SK-N-SH (cell line): ENCODE measurements at regions not wholly inside any gene's neighbourhood (a gene's known extent, or its start where the extent isn't known, plus 50 kb on each side); places are given as distances from the start of the nearest gene placed in this dataset.

ENCODE experiments used
- CTCF ChIA-PET: fragments of 300-600, 350-600 bp; formaldehyde crosslinking; extraction: SDS; loops from one replicate; lab custom pipeline; 2021; lab: Yijun Ruan, JAX
- POLR2A ChIA-PET: fragments of 350-600 bp; sonication (Branson Sonifier 250); formaldehyde crosslinking; extraction: SDS; loops from one replicate; lab custom pipeline; 2020; ENCODE audit warnings: antibody characterized with exemption, inconsistent platforms; lab: Yijun Ruan, JAX
- DNase-seq: peaks from one replicate; pipeline ENCODE4 v3.0.0; 2012
- H2AFZ ChIP-seq: fragments of 200-600 bp; sonication (generic); 2 replicates; pipeline ENCODE4 v1.8.1; 2016; ENCODE audit warnings: antibody characterized with exemption, mild to moderate bottlenecking, low read depth
- H3F3A ChIP-seq: fragments of 200-600 bp; sonication (generic); replicated peaks from 2 replicates; pipeline ENCODE3; 2016; ENCODE audit warnings: antibody characterized with exemption, mild to moderate bottlenecking; ENCODE audit not compliant: insufficient read depth
- H3K27ac ChIP-seq, 2 experiments: fragments of 200-500 bp in 1 of 2; fragments of 200-600 bp in 1 of 2; sonication (Bioruptor generic) in 1 of 2; sonication (generic), shearing (Covaris generic) in 1 of 2; 2 replicates each; pipeline versions ENCODE4 v1.5.1 to v1.6.1; 2014 to 2016; ENCODE audit warnings: low read depth in 2 of 2, inconsistent platforms in 1 of 2, low read length in 1 of 2, mild to moderate bottlenecking in 1 of 2, mixed read lengths in 1 of 2
- H3K27me3 ChIP-seq: fragments of 200-600 bp; sonication (generic), shearing (Covaris generic); 2 replicates; pipeline ENCODE4 v1.6.1; 2016; ENCODE audit warnings: mixed run types; ENCODE audit not compliant: insufficient read depth
- H3K36me3 ChIP-seq, 2 experiments: fragments of 200-500 bp in 1 of 2; fragments of 200-600 bp in 1 of 2; sonication (Bioruptor generic) in 1 of 2; sonication (generic) in 1 of 2; replicated peaks in 1 of 2; 2 replicates each; pipeline versions ENCODE3 to v1.5.1; 2014 to 2016; ENCODE audit warnings: low read length in 1 of 2, mild to moderate bottlenecking in 1 of 2; ENCODE audit not compliant: insufficient read depth in 2 of 2, control insufficient read depth in 1 of 2
- H3K4me1 ChIP-seq, 2 experiments: fragments of 200-500 bp in 1 of 2; fragments of 200-600 bp in 1 of 2; sonication (Bioruptor generic) in 1 of 2; sonication (generic), shearing (Covaris generic) in 1 of 2; 2 replicates each; pipeline versions ENCODE4 v1.5.1 to v1.6.1; 2014 to 2016; ENCODE audit warnings: low read depth in 1 of 2, low read length in 1 of 2, mixed run types in 1 of 2; ENCODE audit not compliant: insufficient read depth in 2 of 2, control insufficient read depth in 1 of 2
- H3K4me2 ChIP-seq: fragments of 200-600 bp; sonication (generic), shearing (Covaris generic); 2 replicates; pipeline ENCODE4 v1.6.1; 2017; ENCODE audit warnings: mixed run types
- H3K4me3 ChIP-seq, 2 experiments: fragments of 200-500 bp in 1 of 2; fragments of 200-600 bp in 1 of 2; sonication (Bioruptor generic) in 1 of 2; sonication (generic), shearing (Covaris generic) in 1 of 2; 2 replicates each; pipeline versions ENCODE4 v1.5.1 to v1.8.1; 2014 to 2016; ENCODE audit warnings: low read depth in 2 of 2, inconsistent platforms in 1 of 2, low read length in 1 of 2, mild to moderate bottlenecking in 1 of 2, mixed read lengths in 1 of 2, moderate library complexity in 1 of 2
- H3K79me2 ChIP-seq: fragments of 200-600 bp; sonication (generic); 2 replicates; pipeline ENCODE4 v1.8.1; 2017; ENCODE audit warnings: mild to moderate bottlenecking; ENCODE audit not compliant: insufficient read depth
- H3K9ac ChIP-seq: fragments of 200-600 bp; sonication (generic); 2 replicates; pipeline ENCODE4 v1.6.1; 2017; ENCODE audit warnings: mixed run types
- H3K9me2 ChIP-seq: fragments of 200-600 bp; sonication (generic); 2 replicates; pipeline ENCODE4 v1.6.1; 2017; ENCODE audit warnings: mixed run types
- H3K9me3 ChIP-seq: fragments of 200-600 bp; sonication (generic); 2 replicates; pipeline ENCODE4 v1.6.1; 2017; ENCODE audit warnings: mixed run types, mild to moderate bottlenecking, moderate library complexity
- H4K20me1 ChIP-seq: fragments of 200-600 bp; sonication (generic); 2 replicates; pipeline ENCODE4 v1.6.1; 2017; ENCODE audit warnings: mild to moderate bottlenecking, mixed run types; ENCODE audit not compliant: insufficient read depth
- CHD2 ChIP-seq: fragments of 150-350 bp; IDR thresholded peaks from 2 replicates; pipeline ENCODE4 v1.6.1; 2018; ENCODE audit warnings: low read length; ENCODE audit not compliant: partially characterized antibody
- ELF1 ChIP-seq: IDR thresholded peaks from 2 replicates; pipeline ENCODE4 v1.4.0; 2012
- EZH2phosphoT487 ChIP-seq: fragments of 200-600 bp; sonication (generic); IDR thresholded peaks from 2 replicates; pipeline ENCODE4 v1.6.1; 2017; ENCODE audit warnings: low read depth, mixed run types, mild to moderate bottlenecking, antibody characterized with exemption, moderate library complexity, borderline replicate concordance
- FOXM1 ChIP-seq: IDR thresholded peaks from 2 replicates; pipeline ENCODE4 v1.4.0; 2012; ENCODE audit warnings: low read depth, mild to moderate bottlenecking
- GABPA ChIP-seq: IDR thresholded peaks from 2 replicates; pipeline ENCODE4 v1.4.0; 2012; ENCODE audit warnings: low read depth, mild to moderate bottlenecking
- GATA2 ChIP-seq: sonication (generic); formaldehyde crosslinking; IDR thresholded peaks from 2 replicates; pipeline ENCODE4 v1.5.0; 2020; ENCODE audit warnings: mild to moderate bottlenecking, missing genetic modification reagents
- MEF2A ChIP-seq: IDR thresholded peaks from 2 replicates; pipeline ENCODE4 v1.4.0; 2012; ENCODE audit warnings: low read depth, borderline replicate concordance
- NFIC ChIP-seq: IDR thresholded peaks from 2 replicates; pipeline ENCODE4 v1.4.0; 2012; ENCODE audit warnings: borderline replicate concordance
- POLR2AphosphoS5 ChIP-seq: IDR thresholded peaks from 2 replicates; pipeline ENCODE4 v1.6.1; 2012; ENCODE audit warnings: low read depth, low read length
- RAD21 ChIP-seq: IDR thresholded peaks from 2 replicates; pipeline ENCODE4 v1.6.1; 2012; ENCODE audit warnings: mild to moderate bottlenecking, low read length
- RCOR1 ChIP-seq: fragments of 150-350 bp; IDR thresholded peaks from 2 replicates; pipeline ENCODE4 v1.6.1; 2017; ENCODE audit warnings: antibody characterized with exemption, low read length
- RFX5 ChIP-seq: IDR thresholded peaks from 2 replicates; pipeline ENCODE4 v1.6.1; 2012; ENCODE audit warnings: mild to moderate bottlenecking, improper control_type of control experiment, low read length
- SIN3A ChIP-seq: IDR thresholded peaks from 2 replicates; pipeline ENCODE4 v1.6.1; 2012; ENCODE audit warnings: low read depth, mild to moderate bottlenecking, low read length, moderate library complexity, borderline replicate concordance
- SMC3 ChIP-seq: IDR thresholded peaks from 2 replicates; pipeline ENCODE4 v1.6.1; 2012; ENCODE audit warnings: low read depth, low read length, improper control_type of control experiment
- TAF1 ChIP-seq: IDR thresholded peaks from 2 replicates; pipeline ENCODE4 v1.6.1; 2012; ENCODE audit warnings: low read depth, mild to moderate bottlenecking, low read length, moderate library complexity, borderline replicate concordance
- TCF12 ChIP-seq: IDR thresholded peaks from 2 replicates; pipeline ENCODE4 v1.4.0; 2012
- TEAD4 ChIP-seq: IDR thresholded peaks from 2 replicates; pipeline ENCODE4 v1.4.0; 2012; ENCODE audit warnings: mild to moderate bottlenecking, borderline replicate concordance; ENCODE audit not compliant: insufficient read depth
- ZBTB33 ChIP-seq: IDR thresholded peaks from 2 replicates; pipeline ENCODE4 v1.4.0; 2012; ENCODE audit warnings: low read depth, borderline replicate concordance
- WGBS: methylation state at CpG from one replicate; pipeline ENCODE4 v1.1.6; 2017; ENCODE audit warnings: low lambda C conversion rate; 5-methylcytosine and 5-hydroxymethylcytosine counted together
- TF ChIP-seq, protein P1 (sequence below): IDR thresholded peaks from 2 replicates; pipeline ENCODE4 v1.4.0; 2012; ENCODE audit warnings: low read depth
- TF ChIP-seq, protein P2 (sequence below): IDR thresholded peaks from 2 replicates; pipeline ENCODE4 v1.6.1; 2012; ENCODE audit warnings: mild to moderate bottlenecking, low read depth, low read length, moderate library complexity

- Histone ChIP-seq H3K27ac (no peak overlapping the region), H3K36me3 (no peaks in the 10 kb centered on the region), H4K20me1 (no peaks in the 10 kb centered on the region), H3K27me3 (no peaks in the 10 kb centered on the region), H3K4me2 (no peak overlapping the region), H3K4me3 (no peak overlapping the region), H3K9me3 (no peaks in the 10 kb centered on the region), H3F3A (peaks cover 1% of the 10 kb centered on the region), H3K79me2 (no peaks in the 10 kb centered on the region), H3K9me2 (no peaks in the 10 kb centered on the region), H2AFZ (no peak overlapping the region), H3K9ac (no peak overlapping the region), H3K4me1 (0 out of 4 replicates have a peak, but pooled peaks cover 0 to under 1% of the 10 kb centered on the region in 2 experiments)
- 94% methylated on average over 5 of the region's 5 CpGs for WGBS
- TF ChIP-seq EZH2phosphoT487 (no peak), TEAD4 (no peak), GATA2 (CRISPR knock-in tag) (no peak), TAF1 (no peak), RFX5 (no peak), FOXM1 (no peak), MEF2A (no peak)
- POLR2A ChIA-PET, result no interaction called here
- CTCF ChIA-PET, result interaction anchor here (1.1 kb wide), 1 partner anchor 468 kb away, joined by 3 read pairs; no protein-coding TSS in a partner anchor
- no peak for DNase-seq
Measured at GRCh38 chr10:4189281-4189680, 404.3 kb upstream of the KLF6 start.

DNA sequence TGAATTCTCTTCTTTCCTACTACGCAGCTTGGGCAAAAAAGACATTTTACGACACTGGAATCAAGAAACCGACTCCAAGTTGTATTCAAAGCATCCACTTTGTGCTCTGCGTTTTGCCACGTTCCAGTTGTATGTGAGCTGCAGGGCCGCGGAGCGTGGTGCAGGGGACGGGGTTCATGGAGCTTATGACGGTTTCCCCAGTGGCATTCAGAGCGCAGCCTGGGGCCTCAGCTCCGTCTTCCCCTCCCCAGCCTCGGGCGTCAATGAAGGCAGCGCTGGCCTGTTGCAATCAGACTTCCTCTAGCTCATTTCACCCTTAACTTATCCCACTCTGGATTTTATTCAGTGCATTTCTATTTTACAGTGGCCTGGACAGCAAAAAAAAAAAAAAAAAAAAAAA, 403.4 kb upstream of the KLF6 start:
- Histone ChIP-seq H3K36me3 (no peaks in the 10 kb centered on the region), H3K9me3 (no peaks in the 10 kb centered on the region), H3K27me3 (no peaks in the 10 kb centered on the region), H3K4me2 (no peak overlapping the region), H3K9ac (no peak overlapping the region), H3K9me2 (no peaks in the 10 kb centered on the region), H4K20me1 (no peaks in the 10 kb centered on the region), H3F3A (no peaks in the 10 kb centered on the region), H2AFZ (no peak overlapping the region), H3K27ac (no peak overlapping the region), H3K4me1 (no peaks in the 10 kb centered on the region), H3K79me2 (no peaks in the 10 kb centered on the region), H3K4me3 (no peak overlapping the region)
- DNase-seq, result no peak
- ChIA-PET CTCF (no interaction called here), POLR2A (no interaction called here)
- 94% methylated on average over 15 of the region's 15 CpGs for WGBS
- TF ChIP-seq POLR2AphosphoS5 (no peak), TEAD4 (no peak), FOXM1 (no peak), GATA2 (CRISPR knock-in tag) (no peak), TAF1 (no peak), RFX5 (no peak), EZH2phosphoT487 (no peak), SMC3 (no peak), CHD2 (no peak), SIN3A (no peak), RCOR1 (no peak), RAD21 (no peak), NFIC (no peak), TCF12 (no peak), GABPA (no peak), ELF1 (no peak), ZBTB33 (no peak)
- TF ChIP-seq, protein P1, sequence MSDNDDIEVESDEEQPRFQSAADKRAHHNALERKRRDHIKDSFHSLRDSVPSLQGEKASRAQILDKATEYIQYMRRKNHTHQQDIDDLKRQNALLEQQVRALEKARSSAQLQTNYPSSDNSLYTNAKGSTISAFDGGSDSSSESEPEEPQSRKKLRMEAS, result no peak
- TF ChIP-seq, protein P2, sequence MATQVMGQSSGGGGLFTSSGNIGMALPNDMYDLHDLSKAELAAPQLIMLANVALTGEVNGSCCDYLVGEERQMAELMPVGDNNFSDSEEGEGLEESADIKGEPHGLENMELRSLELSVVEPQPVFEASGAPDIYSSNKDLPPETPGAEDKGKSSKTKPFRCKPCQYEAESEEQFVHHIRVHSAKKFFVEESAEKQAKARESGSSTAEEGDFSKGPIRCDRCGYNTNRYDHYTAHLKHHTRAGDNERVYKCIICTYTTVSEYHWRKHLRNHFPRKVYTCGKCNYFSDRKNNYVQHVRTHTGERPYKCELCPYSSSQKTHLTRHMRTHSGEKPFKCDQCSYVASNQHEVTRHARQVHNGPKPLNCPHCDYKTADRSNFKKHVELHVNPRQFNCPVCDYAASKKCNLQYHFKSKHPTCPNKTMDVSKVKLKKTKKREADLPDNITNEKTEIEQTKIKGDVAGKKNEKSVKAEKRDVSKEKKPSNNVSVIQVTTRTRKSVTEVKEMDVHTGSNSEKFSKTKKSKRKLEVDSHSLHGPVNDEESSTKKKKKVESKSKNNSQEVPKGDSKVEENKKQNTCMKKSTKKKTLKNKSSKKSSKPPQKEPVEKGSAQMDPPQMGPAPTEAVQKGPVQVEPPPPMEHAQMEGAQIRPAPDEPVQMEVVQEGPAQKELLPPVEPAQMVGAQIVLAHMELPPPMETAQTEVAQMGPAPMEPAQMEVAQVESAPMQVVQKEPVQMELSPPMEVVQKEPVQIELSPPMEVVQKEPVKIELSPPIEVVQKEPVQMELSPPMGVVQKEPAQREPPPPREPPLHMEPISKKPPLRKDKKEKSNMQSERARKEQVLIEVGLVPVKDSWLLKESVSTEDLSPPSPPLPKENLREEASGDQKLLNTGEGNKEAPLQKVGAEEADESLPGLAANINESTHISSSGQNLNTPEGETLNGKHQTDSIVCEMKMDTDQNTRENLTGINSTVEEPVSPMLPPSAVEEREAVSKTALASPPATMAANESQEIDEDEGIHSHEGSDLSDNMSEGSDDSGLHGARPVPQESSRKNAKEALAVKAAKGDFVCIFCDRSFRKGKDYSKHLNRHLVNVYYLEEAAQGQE, result no peak
